GM23248 (cell line): ENCODE measurements at regions not wholly inside any gene's neighbourhood (a gene's known extent, or its start where the extent isn't known, plus 50 kb on each side); places are given as distances from the start of the nearest gene placed in this dataset.
"Not testable (repeated sequence)": the region's sequence is repeated elsewhere in the genome, so short reads cannot be mapped to it uniquely, and the experiment has no call there.

ENCODE experiments used
- DNase-seq: peaks from one replicate; pipeline ENCODE4 v3.0.0-alpha.2; 2015
- H2AFZ ChIP-seq: fragments of 200-600 bp; sonication (generic); 2 replicates; pipeline ENCODE4 v1.6.1; 2016; ENCODE audit warnings: antibody characterized with exemption
- H3F3A ChIP-seq: fragments of 200-600 bp; sonication (generic); 2 replicates; pipeline ENCODE4 v1.6.1; 2016; ENCODE audit warnings: mild to moderate bottlenecking, antibody characterized with exemption, mixed run types; ENCODE audit not compliant: insufficient read depth
- H3K27ac ChIP-seq: fragments of 200-600 bp; sonication (generic); 2 replicates; pipeline ENCODE4 v1.5.1; 2016; ENCODE audit warnings: mild to moderate bottlenecking
- H3K27me3 ChIP-seq: fragments of 200-600 bp; sonication (generic); replicated peaks from 2 replicates; pipeline ENCODE4 v1.6.1; 2016; ENCODE audit warnings: mild to moderate bottlenecking; ENCODE audit not compliant: insufficient read depth
- H3K36me3 ChIP-seq: fragments of 200-600 bp; sonication (generic); 2 replicates; pipeline ENCODE4 v1.6.1; 2016; ENCODE audit warnings: low read depth, mild to moderate bottlenecking
- H3K4me1 ChIP-seq: fragments of 200-600 bp; sonication (generic); 2 replicates; pipeline ENCODE4 v1.6.1; 2016; ENCODE audit warnings: mild to moderate bottlenecking; ENCODE audit not compliant: insufficient read depth
- H3K4me2 ChIP-seq: fragments of 200-600 bp; sonication (generic); one replicate; pipeline ENCODE4 v1.6.1; 2016; ENCODE audit warnings: mild to moderate bottlenecking; ENCODE audit not compliant: unreplicated experiment
- H3K4me3 ChIP-seq: fragments of 200-600 bp; sonication (generic); 2 replicates; pipeline ENCODE4 v1.5.1; 2016; ENCODE audit warnings: mild to moderate bottlenecking
- H3K79me2 ChIP-seq: fragments of 200-600 bp; sonication (generic); 2 replicates; pipeline ENCODE4 v1.6.1; 2016; ENCODE audit warnings: mild to moderate bottlenecking; ENCODE audit not compliant: insufficient read depth
- H3K9ac ChIP-seq: fragments of 200-600 bp; sonication (generic); 2 replicates; pipeline ENCODE4 v1.6.1; 2016; ENCODE audit warnings: mild to moderate bottlenecking
- H3K9me2 ChIP-seq: fragments of 200-600 bp; sonication (generic); 2 replicates; pipeline ENCODE4 v1.6.1; 2016; ENCODE audit warnings: mixed run types, mild to moderate bottlenecking, moderate library complexity; ENCODE audit not compliant: insufficient read depth
- H3K9me3 ChIP-seq: fragments of 200-600 bp; sonication (generic); one replicate; pipeline ENCODE4 v1.6.1; 2017; ENCODE audit warnings: low read depth
- H4K20me1 ChIP-seq: fragments of 200-600 bp; sonication (generic); 2 replicates; pipeline ENCODE4 v1.6.0; 2016; ENCODE audit not compliant: insufficient read depth
- EZH2 ChIP-seq: fragments of 200-600 bp; sonication (generic); IDR thresholded peaks from 2 replicates; pipeline ENCODE4 v1.6.1; 2018; ENCODE audit warnings: antibody characterized with exemption, mild to moderate bottlenecking; ENCODE audit not compliant: insufficient read depth, poor library complexity, severe bottlenecking
- EZH2phosphoT487 ChIP-seq: fragments of 200-600 bp; sonication (generic); IDR thresholded peaks from 2 replicates; pipeline ENCODE4 v1.6.1; 2018; ENCODE audit warnings: antibody characterized with exemption, moderate library complexity, mild to moderate bottlenecking, low read depth; ENCODE audit not compliant: insufficient read depth
- WGBS, 2 experiments: methylation state at CpG; one replicate each; pipeline ENCODE4 v1.1.6; 2015 to 2017; ENCODE audit warnings: low lambda C conversion rate in 2 of 2, low coverage in 1 of 2; ENCODE audit errors: missing lambda C conversion rate in 2 of 2; 5-methylcytosine and 5-hydroxymethylcytosine counted together
- in situ Hi-C: fragments of 300-500 bp; cut with MboI; formaldehyde crosslinking; loops from 2 replicates; pipeline ENCODE4 v1.15.0; 2020

- H3K27ac ChIP-seq = no peak overlapping the region
- no peaks in the 10 kb centered on the region for H3K9me2 ChIP-seq
- no peak overlapping the region for H2AFZ ChIP-seq
- no peak overlapping the region for H3K4me2 ChIP-seq
- no peak for DNase-seq
- no peak for TF ChIP-seq EZH2phosphoT487
- TF ChIP-seq EZH2 = no peak
- no peaks in the 10 kb centered on the region for H3K79me2 ChIP-seq
- no peak overlapping the region for H3K4me3 ChIP-seq
- in situ Hi-C loops = no loop called here
- H4K20me1 ChIP-seq = no peaks in the 10 kb centered on the region
- H3K9ac ChIP-seq = no peak overlapping the region
- no peaks in the 10 kb centered on the region for H3K4me1 ChIP-seq
- no peaks in the 10 kb centered on the region for H3K27me3 ChIP-seq
- H3K9me3 ChIP-seq = no peaks in the 10 kb centered on the region
- no peaks in the 10 kb centered on the region for H3F3A ChIP-seq
- H3K36me3 ChIP-seq = no peaks in the 10 kb centered on the region
- 0 to 15% methylated on average over 1 of the region's 1 CpG for WGBS, 2 experiments
These were observed 1138.3 kb upstream of the LRRTM3 start for GRCh38 chr10:65787571-65787970.

GRCh38 chr10:65788271-65788670 is 1137.6 kb upstream of the LRRTM3 start:
- H4K20me1 ChIP-seq = no peaks in the 10 kb centered on the region
- H3K79me2 ChIP-seq = no peaks in the 10 kb centered on the region
- in situ Hi-C loops = no loop called here
- no peak overlapping the region for H3K27ac ChIP-seq
- no peaks in the 10 kb centered on the region for H3K4me1 ChIP-seq
- H3K9me2 ChIP-seq = no peaks in the 10 kb centered on the region
- H3F3A ChIP-seq = no peaks in the 10 kb centered on the region
- H3K4me3 ChIP-seq = no peak overlapping the region
- TF ChIP-seq EZH2 (no peak), EZH2phosphoT487 (no peak)
- H3K9ac ChIP-seq = no peak overlapping the region
- DNase-seq = no peak
- no peak overlapping the region for H3K4me2 ChIP-seq
- no peaks in the 10 kb centered on the region for H3K36me3 ChIP-seq
- H3K9me3 ChIP-seq = no peaks in the 10 kb centered on the region
- no peak overlapping the region for H2AFZ ChIP-seq
- H3K27me3 ChIP-seq = no peaks in the 10 kb centered on the region

DNA sequence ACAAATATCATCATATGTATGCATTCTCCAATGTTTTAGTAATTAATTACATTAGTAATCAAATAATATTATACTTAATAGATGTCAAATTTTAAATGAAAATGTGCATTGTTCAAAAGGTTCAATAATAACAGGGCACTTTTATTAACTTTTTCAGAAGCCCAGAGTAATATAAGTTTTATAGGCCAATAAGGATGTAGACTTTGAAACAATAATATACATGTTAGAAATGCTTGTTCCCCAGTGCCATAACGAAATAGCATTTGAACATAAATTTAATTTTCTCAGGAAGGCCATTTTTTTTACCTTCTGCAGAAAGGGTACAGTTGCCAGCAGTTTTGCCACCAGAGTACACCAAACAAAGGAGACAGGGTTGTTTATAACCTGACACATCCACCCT is 1133.9 kb upstream of the LRRTM3 start:
- no peaks in the 10 kb centered on the region for H3K9me3 ChIP-seq
- TF ChIP-seq EZH2phosphoT487 (no peak), EZH2 (no peak)
- WGBS, 2 experiments = 0% methylated on average over 1 of the region's 1 CpG
- H4K20me1 ChIP-seq = no peaks in the 10 kb centered on the region
- no peaks in the 10 kb centered on the region for H3K9me2 ChIP-seq
- no peaks in the 10 kb centered on the region for H3K4me1 ChIP-seq
- no peaks in the 10 kb centered on the region for H3K36me3 ChIP-seq
- no peak overlapping the region for H3K27ac ChIP-seq
- H3K4me2 ChIP-seq = no peak overlapping the region
- H3F3A ChIP-seq = no peaks in the 10 kb centered on the region
- H2AFZ ChIP-seq = no peak overlapping the region
- no peaks in the 10 kb centered on the region for H3K27me3 ChIP-seq
- H3K4me3 ChIP-seq = no peak overlapping the region
- no peaks in the 10 kb centered on the region for H3K79me2 ChIP-seq
- H3K9ac ChIP-seq = no peak overlapping the region
- DNase-seq = no peak
- in situ Hi-C loops = no loop called here

- no peaks in the 10 kb centered on the region for H4K20me1 ChIP-seq
These were observed 1132.0 kb upstream of the LRRTM3 start for GRCh38 chr10:65793738-65794425.

GRCh38 chr10:65794861-65795260 is 1131.0 kb upstream of the LRRTM3 start:
- H2AFZ ChIP-seq, H3K4me1 ChIP-seq, H3K27ac ChIP-seq, H3K4me3 ChIP-seq, DNase-seq, H3K9ac ChIP-seq, H4K20me1 ChIP-seq, H3K79me2 ChIP-seq, in situ Hi-C loops, H3F3A ChIP-seq, H3K4me2 ChIP-seq, H3K27me3 ChIP-seq, H3K9me3 ChIP-seq, H3K9me2 ChIP-seq, H3K36me3 ChIP-seq: not testable (repeated sequence)
- 45 to 54% methylated on average over 19 of the region's 19 CpGs for WGBS, 2 experiments

More at GRCh38 chr10:65793738-65794425, 1132.0 kb upstream of the LRRTM3 start:
- Histone ChIP-seq H3K36me3 (no peaks in the 10 kb centered on the region), H3F3A (no peaks in the 10 kb centered on the region), H3K4me3 (no peak overlapping the region), H3K4me2 (no peak overlapping the region), H3K27ac (no peak overlapping the region), H3K27me3 (no peaks in the 10 kb centered on the region), H2AFZ (no peak overlapping the region), H3K9me2 (no peaks in the 10 kb centered on the region), H3K9ac (no peak overlapping the region), H3K4me1 (no peaks in the 10 kb centered on the region), H3K9me3 (no peaks in the 10 kb centered on the region), H3K79me2 (no peaks in the 10 kb centered on the region)
- DNase-seq = no peak
- in situ Hi-C loops = no loop called here
- WGBS, 2 experiments = 4 to 5% methylated on average over 4 of the region's 4 CpGs
- TF ChIP-seq EZH2 = no peak
- no peak for TF ChIP-seq EZH2phosphoT487
